ENCODE measurements at regions not wholly inside any gene's neighbourhood (a gene's known extent, or its start where the extent isn't known, plus 50 kb on each side); places are given as distances from the start of the nearest gene placed in this dataset.

DNA sequence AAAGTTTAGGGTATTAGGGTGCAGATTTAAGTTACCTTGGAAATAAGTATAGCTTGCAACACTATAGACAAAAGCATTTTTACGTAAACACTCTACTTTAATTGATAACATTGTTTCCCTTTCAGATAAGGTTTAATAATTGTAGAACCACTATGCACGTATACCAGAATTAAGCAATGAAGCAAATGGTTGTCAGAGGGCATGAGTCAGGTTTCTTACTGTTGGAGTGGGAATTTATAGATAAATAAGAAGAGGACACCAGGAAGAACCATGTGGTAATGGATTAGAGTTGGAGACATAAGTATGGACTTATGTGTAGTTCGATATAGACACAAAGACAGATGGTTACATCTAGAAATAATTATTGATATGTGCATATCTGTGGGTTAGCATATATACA lies 355.6 kb downstream of the ETV1 start:
- H3K4me3 ChIP-seq (ENCODE audit: low read length in 2 of 2), result no peak overlapping the region
- no peaks in the 10 kb centered on the region for H3K36me3 ChIP-seq (ENCODE audit: control insufficient read depth in 2 of 2, insufficient read depth in 2 of 2, low read length in 2 of 2)
- H3K4me1 ChIP-seq (ENCODE audit: control insufficient read depth, insufficient read depth, low read length), result no peaks in the 10 kb centered on the region
- H3K27ac ChIP-seq (ENCODE audit: low read length), result no peak overlapping the region
- no peaks in the 10 kb centered on the region for H3K27me3 ChIP-seq (ENCODE audit: control insufficient read depth in 1 of 2, insufficient read depth in 2 of 2, low read length in 2 of 2)
- no peaks in the 10 kb centered on the region for H3K9me3 ChIP-seq (ENCODE audit: control insufficient read depth in 2 of 2, low read length in 2 of 2)
- no peak overlapping the region for H3K9ac ChIP-seq (ENCODE audit: low read length in 2 of 2)

GRCh38 chr7:13639396-13639795 lies 350.1 kb downstream of the ETV1 start:
- H3K4me3 ChIP-seq (ENCODE audit: low read length in 2 of 2), result no peak overlapping the region
- H3K36me3 ChIP-seq (ENCODE audit: control insufficient read depth in 2 of 2, insufficient read depth in 2 of 2, low read length in 2 of 2), result no peaks in the 10 kb centered on the region
- no peak overlapping the region for H3K9ac ChIP-seq (ENCODE audit: low read length in 2 of 2)
- no peaks in the 10 kb centered on the region for H3K4me1 ChIP-seq (ENCODE audit: control insufficient read depth, insufficient read depth, low read length)
- no peaks in the 10 kb centered on the region for H3K27me3 ChIP-seq (ENCODE audit: control insufficient read depth in 1 of 2, insufficient read depth in 2 of 2, low read length in 2 of 2)
- H3K9me3 ChIP-seq (ENCODE audit: control insufficient read depth in 2 of 2, low read length in 2 of 2), result no peaks in the 10 kb centered on the region
- H3K27ac ChIP-seq (ENCODE audit: low read length), result no peak overlapping the region

- H3K4me1 ChIP-seq (ENCODE audit: control insufficient read depth, insufficient read depth, low read length), result no peaks in the 10 kb centered on the region
- no peak overlapping the region for H3K27ac ChIP-seq (ENCODE audit: low read length)
- no peak overlapping the region for H3K9ac ChIP-seq (ENCODE audit: low read length in 2 of 2)
- H3K9me3 ChIP-seq (ENCODE audit: control insufficient read depth in 2 of 2, low read length in 2 of 2), result no peaks in the 10 kb centered on the region
- H3K4me3 ChIP-seq (ENCODE audit: low read length in 2 of 2), result no peak overlapping the region
- H3K27me3 ChIP-seq (ENCODE audit: control insufficient read depth in 1 of 2, insufficient read depth in 2 of 2, low read length in 2 of 2), result no peaks in the 10 kb centered on the region
- H3K36me3 ChIP-seq (ENCODE audit: control insufficient read depth in 2 of 2, insufficient read depth in 2 of 2, low read length in 2 of 2), result no peaks in the 10 kb centered on the region
Observed at GRCh38 chr7:13641714-13642113, 347.8 kb downstream of the ETV1 start.

- H3K27ac ChIP-seq (ENCODE audit: low read length), result no peak overlapping the region
- H3K36me3 ChIP-seq (ENCODE audit: control insufficient read depth in 2 of 2, insufficient read depth in 2 of 2, low read length in 2 of 2), result no peaks in the 10 kb centered on the region
- no peak overlapping the region for H3K4me3 ChIP-seq (ENCODE audit: low read length in 2 of 2)
- no peaks in the 10 kb centered on the region for H3K4me1 ChIP-seq (ENCODE audit: control insufficient read depth, insufficient read depth, low read length)
- no peak overlapping the region for H3K9ac ChIP-seq (ENCODE audit: low read length in 2 of 2)
- H3K9me3 ChIP-seq (ENCODE audit: control insufficient read depth in 2 of 2, low read length in 2 of 2), result no peaks in the 10 kb centered on the region
- H3K27me3 ChIP-seq (ENCODE audit: control insufficient read depth in 1 of 2, insufficient read depth in 2 of 2, low read length in 2 of 2), result no peaks in the 10 kb centered on the region
Observed at GRCh38 chr7:13651167-13651566, 338.3 kb downstream of the ETV1 start.

GRCh38 chr7:13656330-13656729 lies 333.1 kb downstream of the ETV1 start:
- Histone ChIP-seq H3K27ac (ENCODE audit: low read length) (no peak overlapping the region), H3K9ac (ENCODE audit: low read length in 2 of 2) (no peak overlapping the region), H3K27me3 (ENCODE audit: control insufficient read depth in 1 of 2, insufficient read depth in 2 of 2, low read length in 2 of 2) (no peaks in the 10 kb centered on the region), H3K9me3 (ENCODE audit: control insufficient read depth in 2 of 2, low read length in 2 of 2) (no peaks in the 10 kb centered on the region), H3K4me3 (ENCODE audit: low read length in 2 of 2) (no peak overlapping the region), H3K4me1 (ENCODE audit: control insufficient read depth, insufficient read depth, low read length) (no peaks in the 10 kb centered on the region), H3K36me3 (ENCODE audit: control insufficient read depth in 2 of 2, insufficient read depth in 2 of 2, low read length in 2 of 2) (no peaks in the 10 kb centered on the region)

GRCh38 chr7:13673290-13673689 lies 316.2 kb downstream of the ETV1 start:
- H3K36me3 ChIP-seq (ENCODE audit: control insufficient read depth in 2 of 2, insufficient read depth in 2 of 2, low read length in 2 of 2), result no peaks in the 10 kb centered on the region
- no peak overlapping the region for H3K27ac ChIP-seq (ENCODE audit: low read length)
- H3K27me3 ChIP-seq (ENCODE audit: control insufficient read depth in 1 of 2, insufficient read depth in 2 of 2, low read length in 2 of 2), result no peaks in the 10 kb centered on the region

GRCh38 chr7:13682626-13683025 lies 306.8 kb downstream of the ETV1 start:
- Histone ChIP-seq H3K36me3 (ENCODE audit: control insufficient read depth in 2 of 2, insufficient read depth in 2 of 2, low read length in 2 of 2) (no peaks in the 10 kb centered on the region), H3K27me3 (ENCODE audit: control insufficient read depth in 1 of 2, insufficient read depth in 2 of 2, low read length in 2 of 2) (no peaks in the 10 kb centered on the region), H3K9ac (ENCODE audit: low read length in 2 of 2) (no peak overlapping the region), H3K27ac (ENCODE audit: low read length) (no peak overlapping the region), H3K4me3 (ENCODE audit: low read length in 2 of 2) (no peak overlapping the region), H3K4me1 (ENCODE audit: control insufficient read depth, insufficient read depth, low read length) (no peaks in the 10 kb centered on the region), H3K9me3 (ENCODE audit: control insufficient read depth in 2 of 2, low read length in 2 of 2) (no peaks in the 10 kb centered on the region)

More at GRCh38 chr7:13673290-13673689, 316.2 kb downstream of the ETV1 start:
- Histone ChIP-seq H3K4me3 (ENCODE audit: low read length in 2 of 2) (no peak overlapping the region), H3K9ac (ENCODE audit: low read length in 2 of 2) (no peak overlapping the region), H3K9me3 (ENCODE audit: control insufficient read depth in 2 of 2, low read length in 2 of 2) (no peaks in the 10 kb centered on the region), H3K4me1 (ENCODE audit: control insufficient read depth, insufficient read depth, low read length) (no peaks in the 10 kb centered on the region)

- H3K9me3 ChIP-seq (ENCODE audit: control insufficient read depth in 2 of 2, low read length in 2 of 2), result no peaks in the 10 kb centered on the region
- H3K9ac ChIP-seq (ENCODE audit: low read length in 2 of 2), result no peak overlapping the region
- H3K27me3 ChIP-seq (ENCODE audit: control insufficient read depth in 1 of 2, insufficient read depth in 2 of 2, low read length in 2 of 2), result no peaks in the 10 kb centered on the region
- H3K4me3 ChIP-seq (ENCODE audit: low read length in 2 of 2), result no peak overlapping the region
- H3K27ac ChIP-seq (ENCODE audit: low read length), result no peak overlapping the region
- no peaks in the 10 kb centered on the region for H3K36me3 ChIP-seq (ENCODE audit: control insufficient read depth in 2 of 2, insufficient read depth in 2 of 2, low read length in 2 of 2)
- H3K4me1 ChIP-seq (ENCODE audit: control insufficient read depth, insufficient read depth, low read length), result no peaks in the 10 kb centered on the region
Observed at GRCh38 chr7:13687500-13687899, 302.0 kb downstream of the ETV1 start.

DNA sequence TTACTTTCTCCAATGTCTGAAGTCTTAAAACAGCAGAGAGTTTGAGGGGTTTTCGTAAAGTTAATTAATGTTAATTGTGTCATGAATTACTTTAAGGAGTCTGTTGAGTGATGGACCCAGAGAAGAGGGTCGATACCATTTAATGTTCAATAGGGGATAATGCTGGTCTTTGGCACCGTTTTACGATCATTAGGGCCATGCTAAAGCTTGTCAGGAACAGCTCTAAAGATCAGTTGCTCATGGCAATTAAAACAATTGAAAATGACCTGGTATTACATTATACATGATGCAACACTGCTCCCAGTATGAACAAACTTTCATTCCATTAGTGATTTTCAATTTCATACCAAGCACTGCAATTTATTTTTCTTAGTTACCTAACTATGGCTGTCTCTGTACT lies 296.9 kb downstream of the ETV1 start:
- H3K36me3 ChIP-seq (ENCODE audit: control insufficient read depth in 2 of 2, insufficient read depth in 2 of 2, low read length in 2 of 2), result no peaks in the 10 kb centered on the region
- no peaks in the 10 kb centered on the region for H3K27me3 ChIP-seq (ENCODE audit: control insufficient read depth in 1 of 2, insufficient read depth in 2 of 2, low read length in 2 of 2)
- no peak overlapping the region for H3K4me3 ChIP-seq (ENCODE audit: low read length in 2 of 2)
- no peak overlapping the region for H3K27ac ChIP-seq (ENCODE audit: low read length)
- no peaks in the 10 kb centered on the region for H3K4me1 ChIP-seq (ENCODE audit: control insufficient read depth, insufficient read depth, low read length)
- H3K9me3 ChIP-seq (ENCODE audit: control insufficient read depth in 2 of 2, low read length in 2 of 2), result no peaks in the 10 kb centered on the region
- no peak overlapping the region for H3K9ac ChIP-seq (ENCODE audit: low read length in 2 of 2)

GRCh38 chr7:13702251-13702650 lies 287.2 kb downstream of the ETV1 start:
- no peaks in the 10 kb centered on the region for H3K36me3 ChIP-seq (ENCODE audit: control insufficient read depth in 2 of 2, insufficient read depth in 2 of 2, low read length in 2 of 2)
- H3K27ac ChIP-seq (ENCODE audit: low read length), result no peak overlapping the region
- H3K9me3 ChIP-seq (ENCODE audit: control insufficient read depth in 2 of 2, low read length in 2 of 2), result no peaks in the 10 kb centered on the region

DNA sequence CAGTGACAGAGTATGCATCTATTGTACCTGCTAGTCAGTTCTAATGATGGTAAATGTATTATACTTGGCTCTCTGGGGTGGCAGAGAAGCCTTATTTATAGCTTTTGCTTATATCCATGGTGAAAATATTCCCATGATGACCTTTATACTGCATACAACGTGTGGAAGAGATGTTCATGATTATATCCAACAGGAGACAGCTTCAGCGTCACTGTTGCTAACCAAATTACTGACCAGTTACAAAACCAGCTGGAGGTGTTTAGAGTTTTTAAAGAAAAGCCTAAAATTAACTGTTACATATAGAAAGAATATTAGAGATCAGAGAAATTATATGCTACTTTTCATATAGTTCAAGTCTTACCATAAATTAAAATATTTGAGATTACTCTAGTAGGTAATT lies 280.8 kb downstream of the ETV1 start:
- no peak overlapping the region for H3K4me3 ChIP-seq (ENCODE audit: low read length in 2 of 2)
- H3K27me3 ChIP-seq (ENCODE audit: control insufficient read depth in 1 of 2, insufficient read depth in 2 of 2, low read length in 2 of 2), result no peaks in the 10 kb centered on the region
- no peaks in the 10 kb centered on the region for H3K9me3 ChIP-seq (ENCODE audit: control insufficient read depth in 2 of 2, low read length in 2 of 2)
- no peak overlapping the region for H3K9ac ChIP-seq (ENCODE audit: low read length in 2 of 2)
- H3K27ac ChIP-seq (ENCODE audit: low read length), result no peak overlapping the region
- no peaks in the 10 kb centered on the region for H3K36me3 ChIP-seq (ENCODE audit: control insufficient read depth in 2 of 2, insufficient read depth in 2 of 2, low read length in 2 of 2)
- H3K4me1 ChIP-seq (ENCODE audit: control insufficient read depth, insufficient read depth, low read length), result no peaks in the 10 kb centered on the region

More at GRCh38 chr7:13702251-13702650, 287.2 kb downstream of the ETV1 start:
- H3K9ac ChIP-seq (ENCODE audit: low read length in 2 of 2), result no peak overlapping the region
- H3K27me3 ChIP-seq (ENCODE audit: control insufficient read depth in 1 of 2, insufficient read depth in 2 of 2, low read length in 2 of 2), result no peaks in the 10 kb centered on the region
- H3K4me1 ChIP-seq (ENCODE audit: control insufficient read depth, insufficient read depth, low read length), result no peaks in the 10 kb centered on the region
- H3K4me3 ChIP-seq (ENCODE audit: low read length in 2 of 2), result no peak overlapping the region

Measured in stomach smooth muscle (tissue), 2 donors.